Fibroblast of lung (primary cell): ENCODE measurements at regions not wholly inside any gene's neighbourhood (a gene's known extent, or its start where the extent isn't known, plus 50 kb on each side); places are given as distances from the start of the nearest gene placed in this dataset.

Experiments used
- DNase-seq, 2 donors: peaks; one replicate each; pipeline versions ENCODE4 v3.0.0 to v3.0.0-alpha.2; 2010; ENCODE audit warnings: low read depth in 2 of 2
- H2AFZ ChIP-seq: 2 replicates; pipeline ENCODE4 v1.5.1; 2012; ENCODE audit warnings: low read length, control low read depth, inconsistent platforms
- H3K27ac ChIP-seq: 2 replicates; pipeline ENCODE4 v1.5.1; 2011; ENCODE audit warnings: low read length, control low read depth; ENCODE audit not compliant: insufficient read depth
- H3K27me3 ChIP-seq: 2 replicates; pipeline ENCODE4 v1.5.1; 2011; ENCODE audit warnings: mild to moderate bottlenecking, low read length; ENCODE audit not compliant: control insufficient read depth, insufficient read depth
- H3K36me3 ChIP-seq: 2 replicates; pipeline ENCODE4 v1.5.1; 2011; ENCODE audit warnings: low read length; ENCODE audit not compliant: control insufficient read depth, insufficient read depth
- H3K4me1 ChIP-seq: 2 replicates; pipeline ENCODE4 v1.5.1; 2011; ENCODE audit warnings: low read length; ENCODE audit not compliant: control insufficient read depth, insufficient read depth; ENCODE audit errors: extremely low read depth
- H3K4me2 ChIP-seq: 2 replicates; pipeline ENCODE4 v1.5.1; 2011; ENCODE audit warnings: low read length, control low read depth; ENCODE audit not compliant: insufficient read depth; ENCODE audit errors: extremely low read depth
- H3K4me3 ChIP-seq, 4 experiments: fragments of 200-600 bp in 1 of 4; sonication (generic) in 1 of 4; replicated peaks in 1 of 4; 2 replicates each; pipeline ENCODE4 v1.5.1; 2011 to 2016; ENCODE audit warnings: low read length in 4 of 4, low read depth in 3 of 4, mild to moderate bottlenecking in 3 of 4, control low read depth in 2 of 4, inconsistent platforms in 1 of 4, mixed read lengths in 1 of 4; ENCODE audit not compliant: insufficient read depth in 1 of 4; ENCODE audit errors: control extremely low read depth in 1 of 4
- H3K79me2 ChIP-seq: 2 replicates; pipeline ENCODE4 v1.5.1; 2012; ENCODE audit warnings: mild to moderate bottlenecking, low read length, inconsistent platforms; ENCODE audit not compliant: control insufficient read depth, insufficient read depth
- H3K9ac ChIP-seq: 2 replicates; pipeline ENCODE4 v1.5.1; 2011; ENCODE audit warnings: mild to moderate bottlenecking, low read length, control low read depth; ENCODE audit not compliant: insufficient read depth
- H3K9me3 ChIP-seq: 2 replicates; pipeline ENCODE4 v1.5.1; 2012; ENCODE audit warnings: low read depth, low read length; ENCODE audit not compliant: control insufficient read depth, insufficient read depth
- H4K20me1 ChIP-seq: 2 replicates; pipeline ENCODE4 v1.5.1; 2011; ENCODE audit warnings: low read length; ENCODE audit not compliant: control insufficient read depth, insufficient read depth; ENCODE audit errors: extremely low read depth
- EZH2 ChIP-seq: IDR thresholded peaks from 2 replicates; pipeline ENCODE4 v1.5.1; 2012; ENCODE audit warnings: low read length, control low read depth, mild to moderate bottlenecking; ENCODE audit errors: missing control alignments
- TF ChIP-seq, protein P1 (sequence below), 2 donors: IDR thresholded peaks in 1 of 2; conservative IDR thresholded peaks in 1 of 2; 1 replicate in 1 of 2; 2 replicates in 1 of 2; pipeline ENCODE4 v1.5.1; 2011 to 2012; ENCODE audit warnings: low read length in 2 of 2, control low read depth in 1 of 2, inconsistent platforms in 1 of 2, low read depth in 1 of 2, mild to moderate bottlenecking in 1 of 2

DNA sequence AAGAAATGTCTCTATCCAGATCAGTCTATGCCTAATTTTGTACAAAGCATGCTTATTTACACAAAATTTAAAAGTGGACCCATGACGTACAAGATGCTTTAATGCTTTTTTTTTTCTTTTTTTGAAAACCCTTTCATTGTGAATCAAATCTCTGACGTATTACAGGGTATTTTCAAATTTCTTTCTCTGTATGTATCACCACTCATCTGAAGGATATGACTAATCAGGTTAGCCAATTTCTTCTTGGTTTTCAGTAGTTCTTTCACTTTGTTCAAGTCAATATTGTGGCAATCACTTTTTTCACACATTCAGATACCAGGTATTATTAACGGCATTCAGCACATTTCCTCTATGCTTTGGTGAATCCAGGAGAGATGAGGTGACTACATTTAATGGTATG is 685.3 kb downstream of the TRHDE start:
- H3K4me2 ChIP-seq, result no peak overlapping the region
- H3K27me3 ChIP-seq, result no peaks in the 10 kb centered on the region
- DNase-seq, result peak in 1 of 2 donors; percentile 5
- TF ChIP-seq, protein P1, sequence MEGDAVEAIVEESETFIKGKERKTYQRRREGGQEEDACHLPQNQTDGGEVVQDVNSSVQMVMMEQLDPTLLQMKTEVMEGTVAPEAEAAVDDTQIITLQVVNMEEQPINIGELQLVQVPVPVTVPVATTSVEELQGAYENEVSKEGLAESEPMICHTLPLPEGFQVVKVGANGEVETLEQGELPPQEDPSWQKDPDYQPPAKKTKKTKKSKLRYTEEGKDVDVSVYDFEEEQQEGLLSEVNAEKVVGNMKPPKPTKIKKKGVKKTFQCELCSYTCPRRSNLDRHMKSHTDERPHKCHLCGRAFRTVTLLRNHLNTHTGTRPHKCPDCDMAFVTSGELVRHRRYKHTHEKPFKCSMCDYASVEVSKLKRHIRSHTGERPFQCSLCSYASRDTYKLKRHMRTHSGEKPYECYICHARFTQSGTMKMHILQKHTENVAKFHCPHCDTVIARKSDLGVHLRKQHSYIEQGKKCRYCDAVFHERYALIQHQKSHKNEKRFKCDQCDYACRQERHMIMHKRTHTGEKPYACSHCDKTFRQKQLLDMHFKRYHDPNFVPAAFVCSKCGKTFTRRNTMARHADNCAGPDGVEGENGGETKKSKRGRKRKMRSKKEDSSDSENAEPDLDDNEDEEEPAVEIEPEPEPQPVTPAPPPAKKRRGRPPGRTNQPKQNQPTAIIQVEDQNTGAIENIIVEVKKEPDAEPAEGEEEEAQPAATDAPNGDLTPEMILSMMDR (conservative IDR thresholded peaks at IDR 0.05 in 1 of 2, IDR thresholded peaks at IDR 0.05 in 1 of 2; ENCODE audit: low read depth in 1 of 2, low read length in 2 of 2), result no peak
- no peak for TF ChIP-seq EZH2
- no peak overlapping the region for H3K4me3 ChIP-seq
- no peak overlapping the region for H3K27ac ChIP-seq
- no peaks in the 10 kb centered on the region for H3K4me1 ChIP-seq
- H2AFZ ChIP-seq, result no peak overlapping the region
- H4K20me1 ChIP-seq, result no peaks in the 10 kb centered on the region
- H3K79me2 ChIP-seq, result no peaks in the 10 kb centered on the region
- no peaks in the 10 kb centered on the region for H3K9me3 ChIP-seq
- no peak overlapping the region for H3K9ac ChIP-seq
- no peaks in the 10 kb centered on the region for H3K36me3 ChIP-seq

DNA sequence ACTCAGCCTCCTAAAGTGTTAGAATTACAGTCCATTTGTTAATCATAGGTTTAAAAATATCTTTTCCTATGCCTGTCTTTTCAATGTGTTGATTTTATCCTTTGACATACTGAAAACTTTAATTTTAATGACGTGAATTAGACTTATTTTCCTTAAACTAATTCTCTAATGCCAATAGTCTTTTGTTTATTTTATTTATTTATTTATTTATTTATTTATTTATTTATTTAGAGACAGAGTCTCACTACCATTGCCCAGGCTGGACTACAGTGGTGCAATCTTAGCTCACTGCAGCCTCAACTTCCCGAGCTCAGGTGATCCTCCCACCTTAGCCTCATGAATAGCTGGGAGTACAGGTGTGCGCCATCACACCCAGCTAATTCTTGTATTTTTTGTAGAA is 694.5 kb downstream of the TRHDE start:
- no peak overlapping the region for H3K9ac ChIP-seq
- H3K4me1 ChIP-seq, result no peaks in the 10 kb centered on the region
- H3K27ac ChIP-seq, result no peak overlapping the region
- no peaks in the 10 kb centered on the region for H3K36me3 ChIP-seq
- no peaks in the 10 kb centered on the region for H4K20me1 ChIP-seq
- H2AFZ ChIP-seq, result no peak overlapping the region
- no peaks in the 10 kb centered on the region for H3K79me2 ChIP-seq
- H3K4me2 ChIP-seq, result no peak overlapping the region
- TF ChIP-seq, protein P1 (conservative IDR thresholded peaks at IDR 0.05 in 1 of 2, IDR thresholded peaks at IDR 0.05 in 1 of 2; ENCODE audit: low read depth in 1 of 2, low read length in 2 of 2), result no peak
- TF ChIP-seq EZH2, result no peak
- no peak for DNase-seq
- H3K9me3 ChIP-seq, result no peaks in the 10 kb centered on the region
- H3K27me3 ChIP-seq, result no peaks in the 10 kb centered on the region
- no peak overlapping the region for H3K4me3 ChIP-seq

DNA sequence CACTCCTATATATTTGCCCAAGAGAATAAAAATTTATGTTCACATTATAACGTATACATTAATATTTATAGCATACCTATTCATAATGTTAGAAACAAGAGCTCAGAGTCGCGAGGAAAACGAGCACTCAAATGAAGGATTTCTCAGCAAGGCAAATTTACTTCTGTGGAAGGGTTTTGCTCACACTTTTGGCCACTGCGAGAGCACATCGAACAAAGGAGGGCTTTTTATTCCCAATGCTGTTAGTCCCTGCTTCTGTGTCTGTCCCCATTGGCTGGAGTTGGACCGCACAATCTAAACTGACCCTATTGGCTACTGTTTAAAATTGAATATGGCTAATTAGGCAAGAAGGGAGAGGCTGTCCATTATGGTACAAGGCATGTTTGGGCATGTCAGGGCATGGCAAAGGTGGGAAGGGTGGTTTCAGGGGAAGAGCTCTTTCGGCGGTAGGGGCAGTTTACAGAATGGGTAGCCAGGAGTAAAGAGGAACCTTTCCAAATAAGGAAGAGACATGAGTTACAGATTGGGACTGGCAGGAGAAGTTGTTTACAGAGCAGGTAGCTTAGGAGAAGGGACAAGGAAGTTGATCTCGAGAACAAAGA is 702.9 kb downstream of the TRHDE start:
- H3K9me3 ChIP-seq, result no peaks in the 10 kb centered on the region
- H3K79me2 ChIP-seq, result no peaks in the 10 kb centered on the region
- no peaks in the 10 kb centered on the region for H4K20me1 ChIP-seq
- no peak overlapping the region for H3K9ac ChIP-seq
- no peak overlapping the region for H3K4me3 ChIP-seq
- H3K27me3 ChIP-seq, result no peaks in the 10 kb centered on the region
- TF ChIP-seq EZH2, result no peak
- TF ChIP-seq, protein P1 (conservative IDR thresholded peaks at IDR 0.05 in 1 of 2, IDR thresholded peaks at IDR 0.05 in 1 of 2; ENCODE audit: low read depth in 1 of 2, low read length in 2 of 2), result no peak
- H2AFZ ChIP-seq, result no peak overlapping the region
- no peaks in the 10 kb centered on the region for H3K4me1 ChIP-seq
- no peaks in the 10 kb centered on the region for H3K36me3 ChIP-seq
- DNase-seq, result no peak
- no peak overlapping the region for H3K27ac ChIP-seq
- no peak overlapping the region for H3K4me2 ChIP-seq
